Small intestine (tissue), 7 donors: ENCODE measurements at regions not wholly inside any gene's neighbourhood (a gene's known extent, or its start where the extent isn't known, plus 50 kb on each side); places are given as distances from the start of the nearest gene placed in this dataset.
A peak's percentile ranks its signal among the peaks of the same experiment; 100 is the strongest.

Experiments used
- DNase-seq, 2 donors: peaks; one replicate each; pipeline versions ENCODE4 v3.0.0 to v3.0.0-alpha.2; 2013
- FAIRE-seq: peaks from 2 replicates; lab custom pipeline; 2012; peaks lifted over from hg19 to GRCh38; lab: Jason Lieb, UNC
- H3K27ac ChIP-seq, 3 donors: one replicate each; pipeline ENCODE4 v1.5.1; 2013; ENCODE audit warnings: low read length in 2 of 3, mild to moderate bottlenecking in 2 of 3, control low read depth in 1 of 3, inconsistent platforms in 1 of 3, low read depth in 1 of 3, moderate library complexity in 1 of 3
- H3K27me3 ChIP-seq, 3 donors: one replicate each; pipeline ENCODE4 v1.6.1; 2013; ENCODE audit warnings: low read length in 3 of 3, inconsistent platforms in 1 of 3; ENCODE audit not compliant: control insufficient read depth in 3 of 3, insufficient read depth in 3 of 3
- H3K36me3 ChIP-seq, 3 donors: one replicate each; pipeline ENCODE4 v1.6.1; 2013; ENCODE audit warnings: low read length in 3 of 3, inconsistent platforms in 1 of 3, low read depth in 1 of 3, mild to moderate bottlenecking in 1 of 3, moderate library complexity in 1 of 3; ENCODE audit not compliant: control insufficient read depth in 3 of 3, insufficient read depth in 2 of 3
- H3K4me1 ChIP-seq, 3 donors: one replicate each; pipeline ENCODE4 v1.6.1; 2013; ENCODE audit warnings: low read length in 2 of 3, inconsistent platforms in 1 of 3, low read depth in 1 of 3, mild to moderate bottlenecking in 1 of 3, moderate library complexity in 1 of 3; ENCODE audit not compliant: control insufficient read depth in 3 of 3, insufficient read depth in 2 of 3
- H3K4me3 ChIP-seq, 3 donors: one replicate each; pipeline ENCODE4 v1.5.1; 2013; ENCODE audit warnings: low read length in 3 of 3, control low read depth in 1 of 3, inconsistent platforms in 1 of 3, low read depth in 1 of 3, mild to moderate bottlenecking in 1 of 3, moderate library complexity in 1 of 3
- H3K9me3 ChIP-seq, 2 donors: one replicate each; pipeline ENCODE4 v1.6.1; 2013; ENCODE audit warnings: low read depth in 1 of 2, low read length in 1 of 2; ENCODE audit not compliant: control insufficient read depth in 2 of 2, insufficient read depth in 1 of 2
- WGBS, 3 donors: extraction: QIAGEN DNeasy Blood & Tissue Kit; methylation state at CpG; one replicate each; pipeline ENCODE4 v1.1.7; 2013; 5-methylcytosine and 5-hydroxymethylcytosine counted together
- donor health status: healthy with polysubstance abuse.
- donor health status: control.
- donor health status: control.
- donor health status: Bipolar disorder and iron deficiency.
- donor health status: healthy.

DNA sequence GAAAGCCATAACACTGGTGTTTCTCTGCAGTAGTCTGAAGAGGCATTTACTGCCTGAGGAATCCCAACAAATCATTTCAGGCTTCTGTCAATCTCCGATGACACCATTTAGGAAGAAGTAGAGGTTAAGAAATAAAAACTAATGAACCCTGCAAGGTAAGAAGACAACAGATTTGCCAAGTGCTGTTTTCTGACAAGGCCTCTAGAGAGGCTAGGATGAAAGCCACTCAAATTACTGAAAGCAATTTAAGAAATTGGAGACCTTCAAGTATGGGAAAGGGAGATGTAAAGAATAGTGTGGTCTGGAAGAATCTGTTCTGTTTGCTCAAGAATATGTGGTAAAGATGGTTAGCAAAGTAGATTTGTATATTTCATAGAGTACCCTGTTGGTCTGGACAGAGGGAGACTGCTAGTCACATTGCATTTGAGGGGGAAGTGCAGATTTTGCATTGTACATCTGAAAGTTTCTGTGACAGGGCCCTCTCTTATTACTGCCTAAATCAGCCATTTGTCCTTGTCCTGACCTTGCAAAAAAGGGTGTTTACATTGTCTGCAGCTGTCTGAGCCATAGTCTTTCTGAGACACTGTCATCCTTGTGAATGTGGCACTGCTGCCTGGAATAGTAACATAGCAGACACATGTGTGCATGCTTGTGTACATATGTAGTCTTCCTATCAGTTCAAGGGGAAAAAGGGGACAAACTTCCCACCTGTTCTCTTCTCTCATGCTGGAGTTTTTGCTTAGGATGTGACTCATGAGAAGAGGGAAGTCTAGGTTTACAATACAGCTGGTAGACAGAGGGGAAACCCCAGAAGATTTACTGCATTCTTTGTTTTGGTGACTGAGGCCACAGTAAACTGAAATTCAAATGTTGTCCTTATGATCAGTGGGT lies 640.2 kb upstream of the KIRREL3 start:
- Histone ChIP-seq H3K27ac (no peak overlapping the region), H3K36me3 (no peaks in the 10 kb centered on the region), H3K4me3 (no peak overlapping the region), H3K27me3 (no peaks in the 10 kb centered on the region), H3K9me3 (no peaks in the 10 kb centered on the region), H3K4me1 (peaks cover 0 to 11% (median 3%) of the 10 kb centered on the region in 3 donors)
- DNase-seq = peak in 1 of 2 donors; percentile 27
- FAIRE-seq = no peak
- WGBS, 3 donors = 91 to 96% (median 91%) methylated on average over 1 of the region's 1 CpG

DNA sequence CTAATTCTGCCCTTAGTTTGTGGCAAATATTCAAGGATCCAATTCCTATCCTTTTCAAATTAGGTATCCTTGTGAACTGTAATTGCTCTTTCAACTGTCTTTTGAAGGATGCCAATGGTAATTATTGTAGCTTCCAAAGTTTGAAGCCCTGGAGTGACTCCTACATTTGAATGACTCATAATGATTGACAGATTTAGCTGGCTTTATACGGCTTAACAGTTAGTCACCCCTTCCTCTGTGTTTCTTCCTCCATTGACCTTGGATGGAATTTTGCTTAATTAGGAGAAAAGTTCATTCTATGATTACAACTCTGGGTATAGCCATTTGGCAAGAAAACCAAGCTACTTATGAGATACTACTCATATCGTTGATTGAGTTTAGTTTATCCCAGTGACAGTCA lies 639.3 kb upstream of the KIRREL3 start:
- no peak overlapping the region for H3K4me3 ChIP-seq
- H3K36me3 ChIP-seq = no peaks in the 10 kb centered on the region
- H3K27me3 ChIP-seq = no peaks in the 10 kb centered on the region
- H3K4me1 ChIP-seq = peaks cover 0 to 11% (median 3%) of the 10 kb centered on the region in 3 donors
- WGBS, 3 donors = 51 to 59% (median 53%) methylated on average over 2 of the region's 2 CpGs
- FAIRE-seq (no peak), DNase-seq (no peak)
- H3K27ac ChIP-seq = no peak overlapping the region
- H3K9me3 ChIP-seq = no peaks in the 10 kb centered on the region

DNA sequence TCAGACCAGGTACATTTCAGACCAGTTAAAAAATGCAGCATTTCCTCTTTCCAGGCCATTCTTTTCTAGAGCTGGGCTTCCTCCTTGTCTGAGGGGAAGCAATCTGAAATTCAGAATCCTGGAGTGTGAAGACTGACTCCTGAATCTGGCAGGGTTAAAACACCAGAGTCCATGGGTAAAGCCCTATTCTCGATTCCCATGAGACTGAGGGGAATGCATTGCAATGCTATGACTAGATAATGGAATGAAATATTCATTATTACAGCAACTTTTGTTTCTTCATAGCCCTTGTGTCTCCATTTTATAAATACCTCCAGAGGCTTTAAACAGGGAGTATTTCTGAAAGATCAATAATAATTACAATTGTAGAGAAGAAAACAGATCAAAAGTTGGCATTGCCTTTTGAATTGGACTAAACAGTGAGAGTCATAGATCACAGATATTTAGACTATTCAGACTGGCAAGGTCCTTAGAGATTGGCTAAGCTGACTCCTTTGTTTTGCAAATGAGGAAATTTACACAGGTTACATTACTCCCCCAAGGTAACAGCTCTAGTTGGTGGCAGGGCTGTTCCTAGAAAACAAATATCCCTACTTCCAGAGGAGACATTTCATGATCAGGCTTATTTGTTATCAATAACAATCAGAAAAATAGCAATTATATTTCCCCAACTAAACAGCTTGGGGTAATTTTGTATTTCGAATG lies 632.6 kb upstream of the KIRREL3 start:
- no peaks in the 10 kb centered on the region for H3K9me3 ChIP-seq
- no peaks in the 10 kb centered on the region for H3K36me3 ChIP-seq
- H3K4me1 ChIP-seq = no peaks in the 10 kb centered on the region
- WGBS, 3 donors = 67 to 79% (median 72%) methylated on average over 2 of the region's 2 CpGs
- FAIRE-seq = no peak
- DNase-seq = no peak
- no peak overlapping the region for H3K27ac ChIP-seq
- H3K27me3 ChIP-seq = no peaks in the 10 kb centered on the region
- H3K4me3 ChIP-seq = no peak overlapping the region

DNA sequence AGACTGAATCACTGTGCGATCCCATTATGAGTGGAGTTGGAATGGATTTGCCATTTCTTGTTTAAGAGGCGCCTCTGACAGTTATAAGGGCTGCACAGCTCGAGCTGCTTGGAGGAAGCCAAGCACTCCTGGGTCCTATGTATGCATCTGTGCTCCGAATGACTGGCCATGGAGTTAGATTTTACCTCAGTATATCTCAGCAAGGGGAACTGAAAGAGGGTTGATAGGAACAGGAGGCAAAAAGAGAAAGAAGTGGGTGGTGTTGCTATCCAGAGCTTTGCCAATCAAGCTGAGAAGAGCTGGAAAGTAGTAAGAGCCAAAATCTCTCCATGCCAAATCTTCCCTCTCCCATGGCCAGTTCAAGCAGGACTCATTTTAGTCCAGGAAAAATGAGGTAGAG lies 632.0 kb upstream of the KIRREL3 start:
- no peak overlapping the region for H3K27ac ChIP-seq
- H3K9me3 ChIP-seq = no peaks in the 10 kb centered on the region
- H3K27me3 ChIP-seq = no peaks in the 10 kb centered on the region
- DNase-seq (no peak), FAIRE-seq (no peak)
- H3K4me3 ChIP-seq = no peak overlapping the region
- no peaks in the 10 kb centered on the region for H3K36me3 ChIP-seq
- 65 to 75% (median 66%) methylated on average over 4 of the region's 4 CpGs for WGBS, 3 donors
- no peaks in the 10 kb centered on the region for H3K4me1 ChIP-seq

DNA sequence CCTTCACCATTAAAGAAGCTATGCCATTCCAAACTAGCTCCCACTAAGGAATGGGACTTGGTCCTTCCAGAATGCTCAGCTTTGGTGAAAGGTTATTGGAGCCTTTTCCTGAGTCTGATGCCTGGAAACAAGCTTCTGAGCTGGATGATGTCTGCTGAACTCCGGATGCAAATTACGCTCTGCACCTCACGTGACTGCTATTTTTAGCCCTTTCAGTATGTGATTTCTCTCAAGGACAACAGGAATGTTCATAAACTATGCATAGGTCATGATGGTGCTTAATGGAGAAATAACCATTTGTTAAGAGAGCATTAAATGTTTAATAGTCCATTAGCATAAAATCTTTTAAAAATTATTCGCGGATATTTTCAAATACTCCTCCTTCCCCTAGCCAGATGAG lies 631.4 kb upstream of the KIRREL3 start:
- no peaks in the 10 kb centered on the region for H3K9me3 ChIP-seq
- DNase-seq (no peak), FAIRE-seq (no peak)
- H3K27me3 ChIP-seq = no peaks in the 10 kb centered on the region
- H3K4me1 ChIP-seq = peaks cover 0 to 4% (median 0%) of the 10 kb centered on the region in 3 donors
- 87 to 92% (median 88%) methylated on average over 5 of the region's 5 CpGs for WGBS, 3 donors
- no peak overlapping the region for H3K27ac ChIP-seq
- H3K36me3 ChIP-seq = no peaks in the 10 kb centered on the region
- H3K4me3 ChIP-seq = no peak overlapping the region

DNA sequence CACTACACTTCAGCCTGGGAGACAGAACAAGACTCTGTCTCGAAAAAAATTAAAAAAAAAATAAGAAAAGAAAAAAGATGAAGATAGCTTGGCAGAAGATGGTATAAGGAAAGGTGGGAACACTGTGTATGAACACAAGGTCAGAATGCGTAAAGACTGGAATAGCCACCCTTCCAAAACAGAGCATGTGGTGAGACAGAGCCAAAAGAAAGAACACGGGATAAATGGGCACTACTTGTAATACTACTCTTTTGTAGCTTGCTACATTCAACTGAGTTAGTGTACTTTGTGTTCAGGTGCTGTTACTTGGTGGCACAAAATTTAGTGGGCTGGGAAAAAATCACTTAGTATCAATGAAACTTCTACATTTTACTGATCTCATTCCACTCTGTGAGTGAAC lies 628.6 kb upstream of the KIRREL3 start:
- Histone ChIP-seq H3K36me3 (no peaks in the 10 kb centered on the region), H3K9me3 (no peaks in the 10 kb centered on the region), H3K4me1 (peaks cover 0 to 30% (median 0%) of the 10 kb centered on the region in 3 donors), H3K27me3 (no peaks in the 10 kb centered on the region), H3K4me3 (no peak overlapping the region), H3K27ac (no peak overlapping the region)
- FAIRE-seq (no peak), DNase-seq (no peak)
- WGBS, 3 donors = 86 to 89% (median 88%) methylated on average over 3 of the region's 3 CpGs

DNA sequence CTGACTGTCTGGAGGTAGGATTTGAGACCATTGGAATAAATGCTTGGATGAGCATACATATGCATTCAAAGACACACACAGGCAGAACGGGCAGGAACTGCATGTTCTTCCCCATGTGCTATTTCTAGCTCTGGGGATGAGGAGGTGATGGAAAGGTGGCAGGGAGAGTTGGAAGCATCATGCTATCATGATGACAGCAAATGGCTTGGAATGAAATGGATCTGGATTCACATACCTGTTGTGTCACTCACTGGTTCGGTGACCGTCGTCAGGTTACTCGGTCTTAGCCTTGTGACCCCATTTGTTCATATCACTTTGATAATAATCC lies 627.9 kb upstream of the KIRREL3 start:
- Histone ChIP-seq H3K9me3 (no peaks in the 10 kb centered on the region), H3K4me1 (peaks cover 0 to 33% (median 0%) of the 10 kb centered on the region in 3 donors), H3K36me3 (no peaks in the 10 kb centered on the region), H3K27ac (no peak overlapping the region), H3K4me3 (no peak overlapping the region), H3K27me3 (no peaks in the 10 kb centered on the region)
- DNase-seq (no peak), FAIRE-seq (no peak)
- WGBS, 3 donors = 36 to 82% (median 51%) methylated on average over 5 of the region's 5 CpGs

DNA sequence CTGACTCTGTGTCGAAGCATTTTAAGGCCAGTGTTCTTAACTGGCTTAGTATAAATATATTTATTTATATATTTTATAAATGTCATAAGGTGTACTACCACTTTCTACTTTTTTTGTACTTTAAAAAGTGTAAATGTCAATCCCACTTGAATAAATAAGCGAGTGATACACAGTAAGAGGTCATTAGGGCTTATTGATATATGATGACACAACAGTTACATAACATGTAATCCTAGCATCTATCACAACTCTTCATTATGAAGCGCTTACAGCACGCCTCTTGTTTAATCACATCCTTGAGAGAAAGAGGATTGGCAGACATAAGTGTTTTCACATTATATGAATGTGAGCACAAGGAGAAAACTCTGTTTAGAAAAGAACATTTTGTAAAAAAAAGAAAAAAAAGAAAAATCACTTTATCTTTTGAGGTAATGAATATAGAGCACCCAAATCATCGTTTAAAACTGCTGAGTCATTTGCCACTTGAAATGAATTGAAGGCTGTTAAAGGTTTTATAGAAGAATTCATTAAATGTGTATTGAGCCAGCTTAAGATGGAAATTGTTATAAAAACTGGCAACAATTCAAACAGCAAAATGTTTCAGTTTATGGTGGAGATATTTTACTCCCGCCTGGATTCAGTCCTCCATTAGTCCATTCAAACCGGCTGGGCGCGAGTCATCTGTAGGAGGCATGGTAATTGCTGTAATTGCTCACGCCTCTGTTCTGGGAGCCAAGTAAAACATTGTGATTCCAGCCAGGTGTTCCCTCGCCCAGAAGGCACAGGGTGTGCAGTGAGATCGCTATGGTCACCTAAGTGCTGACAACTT lies 627.3 kb upstream of the KIRREL3 start:
- Histone ChIP-seq H3K27me3 (no peaks in the 10 kb centered on the region), H3K4me1 (peaks cover 0 to 33% (median 0%) of the 10 kb centered on the region in 3 donors), H3K36me3 (no peaks in the 10 kb centered on the region), H3K27ac (peak overlapping the region in 1 of 3 donors; percentile 32), H3K9me3 (no peaks in the 10 kb centered on the region), H3K4me3 (no peak overlapping the region)
- DNase-seq (peak; percentile 26 to 43), FAIRE-seq (no peak)
- 29 to 52% (median 32%) methylated on average over 12 of the region's 12 CpGs for WGBS, 3 donors
